ENCODE measurements at regions not wholly inside any gene's neighbourhood (a gene's known extent, or its start where the extent isn't known, plus 50 kb on each side); places are given as distances from the start of the nearest gene placed in this dataset.
"Not testable (repeated sequence)": the region's sequence is repeated elsewhere in the genome, so short reads cannot be mapped to it uniquely, and the experiment has no call there.

- DNase-seq (ENCODE audit: low read depth) = no peak
These were observed 238.0 kb downstream of the ENC1 start for GRCh38 chr5:74402553-74402952.

DNA sequence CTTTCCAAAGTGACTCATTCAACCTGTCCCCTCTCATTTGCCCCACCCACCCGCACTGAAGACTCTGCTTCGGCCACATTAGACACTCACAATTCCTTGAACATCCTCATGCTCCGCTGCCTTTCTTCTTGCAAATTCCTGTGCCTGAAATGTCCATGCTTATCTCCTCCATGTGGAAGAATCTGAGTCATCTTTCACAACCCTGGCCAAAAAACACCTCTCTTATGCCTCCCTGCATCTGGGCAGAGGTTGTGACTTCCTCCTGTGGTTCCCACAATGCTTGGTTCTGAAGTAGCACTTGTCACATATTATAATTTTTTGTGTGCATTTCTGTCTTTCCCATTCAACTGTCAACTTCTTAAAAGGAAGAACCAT lies 238.6 kb downstream of the ENC1 start:
- no peak for DNase-seq (ENCODE audit: low read depth)

DNA sequence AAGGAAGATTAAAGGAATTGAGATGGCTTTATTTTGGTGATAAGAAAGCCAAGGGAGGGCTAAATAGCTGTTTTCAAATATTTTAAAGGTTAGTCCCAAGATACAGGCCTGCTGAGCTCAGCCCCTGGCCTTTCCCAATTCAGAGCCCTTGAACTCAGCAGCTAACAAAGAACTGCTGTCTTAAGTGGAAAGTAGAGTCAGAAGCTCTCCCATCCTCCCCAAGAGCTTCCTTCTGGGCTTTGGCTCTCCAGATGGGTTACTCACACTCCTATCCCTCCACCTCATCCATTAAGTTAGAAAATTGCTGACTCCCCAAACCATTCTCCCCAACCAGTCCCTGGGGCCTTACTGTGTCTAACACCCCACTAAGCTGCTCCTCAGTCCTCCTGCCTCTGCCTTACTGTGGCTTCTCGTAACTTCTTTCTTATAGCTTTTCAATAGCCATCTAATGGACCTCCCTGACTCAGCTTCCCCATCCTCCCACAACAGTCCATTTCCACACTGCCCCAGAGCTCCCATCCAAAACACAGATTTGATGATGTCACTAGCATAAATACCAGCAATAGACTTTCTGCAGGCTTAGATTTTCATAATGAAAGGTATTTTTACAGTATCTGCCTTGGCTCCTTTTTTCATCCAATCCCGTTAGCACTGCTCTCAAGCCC lies 239.1 kb downstream of the ENC1 start:
- no peak for DNase-seq (ENCODE audit: low read depth)

- DNase-seq (ENCODE audit: low read depth) = no peak
These were observed 240.5 kb downstream of the ENC1 start for GRCh38 chr5:74400067-74400466.

DNA sequence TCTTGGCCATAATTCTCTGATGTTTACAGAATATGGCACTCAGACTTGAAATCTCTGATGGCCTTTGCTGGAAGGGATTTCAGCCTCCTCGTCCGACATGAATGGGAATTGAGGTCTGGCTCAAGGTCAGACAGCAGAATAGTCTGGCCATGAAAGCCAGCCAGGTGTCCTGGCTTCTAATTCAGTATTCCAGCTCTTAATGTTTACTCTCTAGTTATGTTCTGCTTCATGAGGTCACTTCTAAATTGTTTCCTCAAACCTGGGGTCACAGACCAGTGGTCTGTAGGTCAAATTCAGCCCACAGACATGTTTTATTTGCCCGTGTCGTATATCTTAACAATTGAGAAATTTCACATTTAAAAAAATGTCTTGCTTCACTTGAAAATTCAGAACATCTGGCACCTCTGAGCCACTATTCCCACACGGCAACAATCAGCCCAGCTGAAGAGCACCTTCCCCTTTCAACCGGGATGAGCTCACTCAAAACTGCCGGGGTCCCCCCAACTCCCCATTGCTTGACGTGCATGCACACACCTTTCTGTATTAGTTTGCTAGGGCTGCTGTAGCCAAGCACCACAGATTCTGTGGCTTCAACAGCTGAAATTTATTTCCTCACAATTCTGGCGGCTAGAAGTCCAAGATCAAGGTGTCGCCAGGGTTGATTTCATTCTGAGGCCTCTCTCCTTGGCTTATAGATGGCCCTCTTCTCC lies 243.5 kb downstream of the ENC1 start:
- DNase-seq (ENCODE audit: low read depth) = no peak

GRCh38 chr5:74394916-74395880 lies 245.3 kb downstream of the ENC1 start:
- no peak for DNase-seq (ENCODE audit: low read depth)

GRCh38 chr5:74394528-74394915 lies 246.0 kb downstream of the ENC1 start:
- no peak for DNase-seq (ENCODE audit: low read depth)

- DNase-seq (ENCODE audit: low read depth) = no peak
These were observed 246.6 kb downstream of the ENC1 start for GRCh38 chr5:74393943-74394342.

GRCh38 chr5:74392711-74393351 lies 247.7 kb downstream of the ENC1 start:
- no peak for DNase-seq (ENCODE audit: low read depth)

- no peak for DNase-seq (ENCODE audit: low read depth)
These were observed 249.1 kb downstream of the ENC1 start for GRCh38 chr5:74391410-74391809.

DNA sequence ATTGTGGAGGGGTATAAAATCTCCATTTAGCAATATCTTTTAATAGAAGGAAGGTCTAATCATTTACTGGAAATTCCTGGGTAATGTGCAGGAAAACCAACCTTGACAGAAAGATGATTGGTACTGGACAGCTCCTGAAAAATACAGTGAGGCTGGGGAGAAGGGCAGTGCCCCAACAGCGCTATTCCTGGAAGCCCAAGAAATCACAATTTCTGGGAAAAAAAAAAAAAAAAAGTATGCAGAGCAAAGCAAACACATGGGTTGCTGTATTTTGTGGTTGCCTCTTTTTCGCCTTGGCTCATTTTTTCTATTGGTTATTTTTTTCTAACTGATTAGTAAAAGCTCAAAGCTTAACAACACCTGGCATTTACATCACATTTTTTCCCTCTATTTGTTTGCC lies 249.7 kb downstream of the ENC1 start:
- DNase-seq (ENCODE audit: low read depth) = no peak

DNA sequence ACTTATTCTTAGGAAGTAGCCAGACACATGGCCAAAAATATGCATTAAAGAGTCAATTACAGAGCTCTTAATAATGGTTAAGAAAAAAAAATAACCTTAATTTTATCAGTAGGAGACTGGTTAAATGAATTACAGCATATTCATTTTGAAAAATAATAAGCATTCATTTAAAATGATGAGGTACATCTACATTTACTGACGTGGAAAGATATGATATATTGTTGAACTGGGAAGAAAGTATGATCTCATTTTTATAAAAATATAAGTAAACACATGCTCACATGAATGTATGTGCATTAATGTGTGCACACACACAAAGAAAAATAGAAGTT lies 250.3 kb downstream of the ENC1 start:
- no peak for DNase-seq (ENCODE audit: low read depth)

DNA sequence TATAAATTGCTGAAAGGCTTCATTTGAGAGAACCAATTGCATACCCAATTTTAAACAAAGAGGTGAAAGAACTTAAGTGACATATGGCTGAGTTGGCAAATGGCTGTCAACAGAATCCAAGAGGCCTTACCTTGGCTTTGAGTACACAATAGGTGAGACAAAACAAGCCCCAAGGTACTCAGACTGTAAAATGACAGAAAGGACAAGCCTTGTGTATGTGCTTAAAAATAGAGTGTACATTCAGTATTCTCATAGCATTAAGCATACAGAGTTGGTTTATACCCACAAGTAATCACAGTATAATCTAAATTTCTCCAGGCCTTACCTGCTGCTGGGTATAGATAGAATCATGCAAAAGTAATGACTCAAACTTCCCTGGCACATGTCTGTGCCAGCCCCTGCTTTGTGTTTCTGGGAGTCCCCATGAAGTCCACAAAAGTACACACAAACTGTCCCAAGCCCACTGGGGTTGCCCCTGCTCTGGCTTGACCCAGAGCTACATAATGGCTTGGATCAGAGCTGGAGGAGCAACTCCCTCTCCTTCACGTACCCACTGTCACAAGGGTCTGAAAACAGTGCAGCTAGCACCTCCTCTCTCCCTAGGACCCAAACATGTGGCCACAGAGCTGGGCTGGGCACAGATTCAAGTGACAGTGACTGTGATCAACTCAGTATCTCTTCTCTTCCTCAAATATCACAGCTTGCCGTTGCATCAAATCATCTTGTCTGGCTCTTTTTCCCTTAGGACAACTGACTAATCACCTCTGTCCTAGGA lies 250.8 kb downstream of the ENC1 start:
- no peak for DNase-seq (ENCODE audit: low read depth)

DNA sequence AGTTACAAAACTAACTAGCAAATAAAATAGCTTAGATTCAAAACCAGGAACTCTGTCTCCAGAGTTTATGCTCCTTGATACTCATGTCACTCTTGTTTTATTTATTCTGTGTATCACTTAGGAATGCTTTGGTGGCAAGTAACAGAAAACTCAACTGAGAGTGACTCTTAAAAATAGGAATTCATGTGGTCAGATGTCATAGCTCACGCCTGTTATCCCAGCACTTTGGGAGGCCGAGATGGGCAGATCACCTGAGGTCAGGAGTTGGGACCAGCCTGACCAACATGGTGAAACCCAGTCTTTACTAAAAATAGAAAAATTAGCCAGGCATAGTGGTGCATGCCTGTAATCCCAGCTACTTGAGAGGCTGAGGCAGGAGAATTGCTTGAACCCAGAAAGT lies 252.1 kb downstream of the ENC1 start:
- DNase-seq (ENCODE audit: low read depth) = not testable (repeated sequence)

DNA sequence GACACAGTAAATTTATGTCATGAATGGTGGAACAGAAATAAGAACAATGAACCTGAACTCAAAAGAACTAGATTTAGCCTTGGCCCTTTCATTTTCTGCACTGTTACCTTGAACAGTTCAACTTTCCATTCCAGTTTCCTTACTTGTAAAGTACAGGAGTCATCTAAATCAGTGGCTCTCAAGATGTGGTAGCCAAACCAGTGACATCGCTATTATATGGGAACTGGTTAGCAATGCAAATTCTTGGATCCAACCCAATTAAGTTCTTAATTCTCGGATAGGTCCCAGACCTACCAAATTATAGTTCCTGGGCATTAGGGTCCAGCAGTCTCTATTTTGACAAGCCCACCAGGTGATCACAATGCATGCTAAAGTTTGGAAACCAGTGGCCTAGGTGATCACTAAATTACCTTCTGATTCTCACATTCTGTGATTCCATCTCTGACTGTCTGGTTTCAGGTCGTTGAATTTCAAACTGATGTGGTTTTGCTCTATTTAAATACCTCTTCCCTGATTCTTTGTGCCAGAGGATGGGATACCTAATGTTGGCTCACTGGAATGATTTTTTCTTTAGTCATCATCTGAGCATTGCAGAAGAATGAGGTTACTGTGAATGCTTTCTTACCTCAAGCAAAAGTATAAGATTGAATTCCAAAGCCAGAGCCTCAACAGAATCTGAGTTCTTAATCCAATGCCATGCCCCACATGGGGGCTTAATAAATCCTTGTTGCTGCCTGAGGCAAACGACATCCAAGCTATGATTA lies 253.8 kb downstream of the ENC1 start:
- DNase-seq (ENCODE audit: low read depth) = no peak

- no peak for DNase-seq (ENCODE audit: low read depth)
These were observed 255.7 kb downstream of the ENC1 start for GRCh38 chr5:74384851-74385250.

- no peak for DNase-seq (ENCODE audit: low read depth)
These were observed 257.4 kb downstream of the ENC1 start for GRCh38 chr5:74382987-74383593.

DNA sequence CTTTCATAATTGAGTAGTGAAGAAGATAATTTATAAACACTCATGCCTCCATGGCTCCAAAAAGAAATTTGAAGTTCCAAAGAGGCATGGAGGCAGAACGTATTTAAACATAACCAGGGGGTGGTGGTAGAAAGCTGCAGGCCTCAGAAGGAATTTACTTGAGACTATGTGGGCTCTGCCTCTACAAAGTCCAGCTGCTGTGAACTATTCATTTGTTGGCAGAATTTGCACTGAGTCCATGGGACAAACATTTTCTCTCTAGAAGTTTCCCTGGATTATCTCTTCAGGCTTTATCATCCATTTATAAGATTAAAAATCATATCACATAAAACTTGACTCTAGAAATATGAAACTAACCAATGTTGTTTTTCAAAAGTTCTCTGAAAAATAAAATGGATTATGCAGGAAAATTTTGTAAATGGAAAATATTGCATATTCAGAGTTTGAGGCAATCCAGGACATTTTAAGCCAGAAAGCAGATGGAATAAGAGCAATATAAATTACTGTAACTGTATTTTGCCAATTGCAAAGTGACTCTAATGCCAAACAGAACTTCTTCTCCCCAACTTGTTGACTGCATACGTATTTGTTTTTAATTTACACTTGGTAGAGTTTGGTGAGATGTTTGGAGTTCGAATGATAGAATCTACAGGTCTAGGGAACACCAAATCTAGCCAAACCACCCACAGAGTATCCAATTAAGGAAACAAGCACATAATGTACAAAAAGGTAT lies 258.2 kb downstream of the ENC1 start:
- DNase-seq (ENCODE audit: low read depth) = no peak

- DNase-seq (ENCODE audit: low read depth) = no peak
These were observed 260.3 kb downstream of the ENC1 start for GRCh38 chr5:74380193-74380592.

DNA sequence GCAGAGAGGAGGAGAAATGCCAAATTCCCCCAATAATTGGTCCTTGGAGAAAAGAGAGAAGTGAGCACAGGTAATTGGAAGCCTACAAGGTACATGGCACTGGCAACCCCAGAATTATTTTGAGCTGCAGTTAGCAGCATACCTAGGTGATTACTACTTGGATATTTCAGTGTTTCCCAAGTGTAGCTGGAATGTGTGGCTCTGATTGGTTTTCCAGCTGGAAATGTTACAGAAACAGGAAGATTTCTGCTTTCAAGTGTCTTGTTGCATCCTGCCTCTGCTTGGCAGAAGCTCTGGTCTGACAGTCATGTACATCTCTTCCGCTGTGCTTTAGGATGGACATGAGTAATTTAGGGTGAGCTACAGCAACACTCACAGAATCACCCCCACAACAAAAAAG lies 262.1 kb downstream of the ENC1 start:
- DNase-seq (ENCODE audit: low read depth) = no peak
